CD8-positive, alpha-beta memory T cell (primary cell): ENCODE measurements at regions not wholly inside any gene's neighbourhood (a gene's known extent, or its start where the extent isn't known, plus 50 kb on each side); places are given as distances from the start of the nearest gene placed in this dataset.

ENCODE experiments used
- CTCF ChIA-PET: fragments of 350-600 bp; sonication (Branson Sonifier 250); formaldehyde crosslinking; loops from one replicate; lab custom pipeline; 2021; ENCODE audit warnings: antibody characterized with exemption; lab: Charles Lee
- POLR2A ChIA-PET: fragments of 350-600 bp; sonication (Branson Sonifier 250); formaldehyde crosslinking; loops from one replicate; lab custom pipeline; 2021; ENCODE audit warnings: antibody characterized with exemption; lab: Charles Lee
- DNase-seq, 5 donors: peaks; one replicate each; pipeline versions ENCODE4 v3.0.0 to v3.0.0-alpha.2; 2020 to 2022; ENCODE audit warnings: mixed read lengths in 1 of 5
- H3K27ac ChIP-seq: one replicate; pipeline ENCODE4 v1.7.0; 2013; ENCODE audit warnings: low read depth, mild to moderate bottlenecking, low read length, moderate library complexity
- H3K27me3 ChIP-seq: 2 replicates; pipeline ENCODE4 v1.7.0; 2013; ENCODE audit warnings: low read length, mild to moderate bottlenecking; ENCODE audit not compliant: insufficient read depth, poor library complexity, severe bottlenecking
- H3K36me3 ChIP-seq: 2 replicates; pipeline ENCODE4 v1.7.0; 2013; ENCODE audit warnings: mild to moderate bottlenecking, low read length, moderate library complexity; ENCODE audit not compliant: insufficient read depth
- H3K4me1 ChIP-seq: 2 replicates; pipeline ENCODE4 v1.7.0; 2013; ENCODE audit warnings: mild to moderate bottlenecking, low read length, moderate library complexity; ENCODE audit not compliant: insufficient read depth
- H3K4me3 ChIP-seq: 2 replicates; pipeline ENCODE4 v1.7.0; 2013; ENCODE audit warnings: mild to moderate bottlenecking, low read length
- H3K9me3 ChIP-seq: 2 replicates; pipeline ENCODE4 v1.7.0; 2013; ENCODE audit warnings: mild to moderate bottlenecking, low read length
- H3K27ac Mint-ChIP-seq, 8 donors: one replicate each; pipeline ENCODE4 v1.8.0; 2020 to 2021; ENCODE audit warnings: mixed read lengths in 8 of 8, mild to moderate bottlenecking in 6 of 8, inconsistent platforms in 3 of 8, moderate library complexity in 3 of 8
- H3K27me3 Mint-ChIP-seq, 2 donors: one replicate each; pipeline ENCODE4 v1.8.0; 2020 to 2021; ENCODE audit warnings: mixed read lengths in 2 of 2, mild to moderate bottlenecking in 1 of 2, moderate library complexity in 1 of 2
- H3K36me3 Mint-ChIP-seq, 3 donors: one replicate each; pipeline ENCODE4 v1.8.0; 2020 to 2021; ENCODE audit warnings: mixed read lengths in 3 of 3, inconsistent platforms in 1 of 3, mild to moderate bottlenecking in 1 of 3
- H3K4me1 Mint-ChIP-seq, 3 donors: one replicate each; pipeline ENCODE4 v1.8.0; 2020 to 2021; ENCODE audit warnings: mixed read lengths in 3 of 3, inconsistent platforms in 1 of 3, mild to moderate bottlenecking in 1 of 3
- H3K4me3 Mint-ChIP-seq, 7 donors: one replicate each; pipeline ENCODE4 v1.8.0; 2020 to 2021; ENCODE audit warnings: mixed read lengths in 7 of 7, mild to moderate bottlenecking in 6 of 7, moderate library complexity in 4 of 7, inconsistent platforms in 2 of 7
- H3K9me3 Mint-ChIP-seq, 5 donors: one replicate each; pipeline ENCODE4 v1.8.0; 2020 to 2022; ENCODE audit warnings: mixed read lengths in 5 of 5, mild to moderate bottlenecking in 3 of 5, moderate library complexity in 2 of 5, inconsistent platforms in 1 of 5

DNA sequence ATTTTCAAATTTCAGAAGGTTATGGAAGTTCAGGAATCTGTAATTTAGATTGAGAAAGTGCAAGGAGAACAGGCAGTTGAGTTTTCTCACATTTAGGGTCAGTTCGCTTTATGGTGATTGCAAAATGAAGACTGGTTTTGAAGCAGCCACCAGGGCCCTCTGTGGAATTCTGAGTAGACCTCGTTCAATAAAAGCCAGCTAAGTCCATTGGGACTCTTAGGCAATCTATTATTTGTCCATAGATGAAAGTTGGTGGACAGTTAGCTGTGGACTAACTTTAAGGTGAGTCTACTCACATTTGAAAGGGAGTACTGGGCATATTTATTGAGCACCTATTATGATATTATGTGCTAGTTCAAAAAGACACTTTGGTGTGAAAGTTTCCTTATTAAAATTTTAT, 266.3 kb upstream of the LINC00305 start:
- CTCF ChIA-PET = no interaction called here
- H3K27me3 Mint-ChIP-seq = no peaks in the 10 kb centered on the region
- H3K4me3 Mint-ChIP-seq = no peak overlapping the region
- Histone ChIP-seq H3K4me3 (no peak overlapping the region), H3K4me1 (no peaks in the 10 kb centered on the region), H3K27me3 (no peaks in the 10 kb centered on the region), H3K27ac (no peak overlapping the region), H3K36me3 (no peaks in the 10 kb centered on the region), H3K9me3 (no peaks in the 10 kb centered on the region)
- peaks cover 0 to 22% (median 6%) of the 10 kb centered on the region in 5 donors for H3K9me3 Mint-ChIP-seq
- DNase-seq = no peak
- H3K4me1 Mint-ChIP-seq = no peaks in the 10 kb centered on the region
- POLR2A ChIA-PET = no interaction called here
- H3K36me3 Mint-ChIP-seq = no peaks in the 10 kb centered on the region
- no peak overlapping the region for H3K27ac Mint-ChIP-seq

DNA sequence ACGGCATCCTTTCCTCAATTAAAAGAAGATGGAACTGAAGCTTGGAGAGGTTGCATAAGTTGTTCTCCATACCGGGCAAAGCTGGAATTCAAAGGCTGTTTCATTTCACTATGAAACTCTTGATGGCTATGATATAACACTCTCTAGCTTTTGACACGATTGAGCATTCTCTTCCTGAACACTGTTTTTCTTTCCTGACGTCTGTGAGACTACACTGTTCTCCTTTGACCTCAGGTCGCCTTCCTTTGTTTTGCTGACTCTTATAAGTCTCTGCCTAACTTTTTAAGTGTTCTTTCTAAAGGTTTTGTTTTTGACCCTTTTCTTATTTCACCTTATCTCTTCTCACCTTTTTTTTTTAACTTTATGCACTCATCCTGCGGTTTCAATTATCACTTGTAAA, 261.8 kb upstream of the LINC00305 start:
- no peaks in the 10 kb centered on the region for H3K4me1 Mint-ChIP-seq
- no peaks in the 10 kb centered on the region for H3K27me3 ChIP-seq
- H3K27ac Mint-ChIP-seq = no peak overlapping the region
- no peak overlapping the region for H3K27ac ChIP-seq
- DNase-seq = no peak
- ChIA-PET CTCF (no interaction called here), POLR2A (no interaction called here)
- H3K4me3 Mint-ChIP-seq = no peak overlapping the region
- no peaks in the 10 kb centered on the region for H3K27me3 Mint-ChIP-seq
- no peaks in the 10 kb centered on the region for H3K9me3 ChIP-seq
- no peaks in the 10 kb centered on the region for H3K36me3 ChIP-seq
- H3K4me1 ChIP-seq = no peaks in the 10 kb centered on the region
- H3K4me3 ChIP-seq = no peak overlapping the region
- peaks cover 0 to 22% (median 0%) of the 10 kb centered on the region in 5 donors for H3K9me3 Mint-ChIP-seq
- H3K36me3 Mint-ChIP-seq = no peaks in the 10 kb centered on the region

DNA sequence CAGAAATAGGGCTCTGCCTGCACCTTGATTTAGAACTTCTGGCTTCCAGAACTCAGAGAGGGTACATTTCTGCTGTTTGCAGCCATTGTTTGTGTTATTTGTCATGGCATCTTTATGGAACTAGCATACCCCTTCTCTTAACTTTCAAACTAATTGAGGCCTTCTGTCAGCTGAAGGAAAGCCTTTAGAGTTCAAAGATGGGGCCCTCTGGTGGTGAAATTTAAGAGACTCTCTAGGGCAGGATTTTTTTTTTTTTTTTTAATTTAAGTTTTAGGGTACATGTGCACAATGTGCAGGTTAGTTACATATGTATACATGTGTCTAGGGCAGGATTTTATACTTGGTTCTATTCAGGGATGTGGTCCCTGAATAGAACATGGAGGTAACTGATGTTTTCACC, 260.6 kb upstream of the LINC00305 start:
- Histone ChIP-seq H3K27ac (no peak overlapping the region), H3K4me3 (no peak overlapping the region), H3K36me3 (no peaks in the 10 kb centered on the region), H3K9me3 (no peaks in the 10 kb centered on the region), H3K27me3 (no peaks in the 10 kb centered on the region), H3K4me1 (no peaks in the 10 kb centered on the region)
- H3K9me3 Mint-ChIP-seq = peaks cover 0 to 21% (median 0%) of the 10 kb centered on the region in 5 donors
- ChIA-PET CTCF (no interaction called here), POLR2A (no interaction called here)
- no peak for DNase-seq
- H3K36me3 Mint-ChIP-seq = no peaks in the 10 kb centered on the region
- no peak overlapping the region for H3K27ac Mint-ChIP-seq
- no peaks in the 10 kb centered on the region for H3K27me3 Mint-ChIP-seq
- no peak overlapping the region for H3K4me3 Mint-ChIP-seq
- no peaks in the 10 kb centered on the region for H3K4me1 Mint-ChIP-seq

DNA sequence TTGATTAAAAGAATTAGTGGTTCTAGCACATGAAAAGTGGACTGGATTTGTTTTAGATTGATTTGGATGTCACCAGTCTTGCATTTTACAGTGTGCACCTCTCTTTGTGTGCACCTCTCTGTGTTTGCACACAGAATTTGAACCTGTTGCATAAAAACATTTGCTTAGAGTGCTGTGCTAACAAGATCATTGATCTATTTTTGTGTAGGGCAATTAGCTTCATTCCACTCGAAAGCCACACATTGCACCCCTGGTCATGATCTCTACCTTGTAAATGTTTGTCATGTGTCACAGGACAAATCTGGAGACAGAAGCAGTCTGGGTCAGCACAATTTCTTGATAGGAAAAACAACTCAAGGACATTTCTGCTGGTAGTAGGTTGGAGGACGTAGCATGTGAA, 258.7 kb upstream of the LINC00305 start:
- H3K9me3 Mint-ChIP-seq = peaks cover 0 to 8% (median 0%) of the 10 kb centered on the region in 5 donors
- no peaks in the 10 kb centered on the region for H3K9me3 ChIP-seq
- H3K4me3 Mint-ChIP-seq = no peak overlapping the region
- H3K27ac ChIP-seq = no peak overlapping the region
- H3K4me1 Mint-ChIP-seq = no peaks in the 10 kb centered on the region
- H3K36me3 Mint-ChIP-seq = no peaks in the 10 kb centered on the region
- H3K4me1 ChIP-seq = no peaks in the 10 kb centered on the region
- ChIA-PET CTCF (no interaction called here), POLR2A (no interaction called here)
- no peak overlapping the region for H3K4me3 ChIP-seq
- no peak for DNase-seq
- no peaks in the 10 kb centered on the region for H3K27me3 Mint-ChIP-seq
- no peaks in the 10 kb centered on the region for H3K36me3 ChIP-seq
- no peak overlapping the region for H3K27ac Mint-ChIP-seq
- H3K27me3 ChIP-seq = no peaks in the 10 kb centered on the region

DNA sequence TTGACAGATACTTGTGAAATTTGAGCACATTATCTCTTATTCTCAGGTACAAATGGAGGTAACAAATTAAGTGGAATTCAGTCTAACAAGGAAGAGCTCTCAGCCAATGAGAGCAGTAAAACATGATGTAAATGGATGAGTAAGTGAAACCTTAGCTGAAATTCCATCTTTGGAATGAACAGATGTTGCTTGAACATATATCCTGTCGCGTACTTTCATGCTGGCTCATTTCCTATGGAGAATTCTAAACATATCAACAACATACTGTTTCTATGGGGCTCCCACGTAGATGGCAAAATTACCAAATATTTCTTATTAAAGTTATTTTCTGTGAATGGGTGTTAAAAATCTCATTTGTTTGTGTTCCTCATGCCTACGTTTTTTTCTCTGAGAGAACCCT, 256.3 kb upstream of the LINC00305 start:
- POLR2A ChIA-PET = no interaction called here
- Histone ChIP-seq H3K4me1 (no peaks in the 10 kb centered on the region), H3K4me3 (no peak overlapping the region), H3K9me3 (no peaks in the 10 kb centered on the region), H3K27ac (no peak overlapping the region), H3K27me3 (no peaks in the 10 kb centered on the region), H3K36me3 (no peaks in the 10 kb centered on the region)
- Mint-ChIP-seq H3K27me3 (no peaks in the 10 kb centered on the region), H3K4me3 (no peak overlapping the region), H3K36me3 (no peaks in the 10 kb centered on the region), H3K27ac (no peak overlapping the region), H3K4me1 (no peaks in the 10 kb centered on the region), H3K9me3 (peaks cover 0 to 10% (median 2%) of the 10 kb centered on the region in 5 donors)
- no peak for DNase-seq
- CTCF ChIA-PET = no interaction called here

DNA sequence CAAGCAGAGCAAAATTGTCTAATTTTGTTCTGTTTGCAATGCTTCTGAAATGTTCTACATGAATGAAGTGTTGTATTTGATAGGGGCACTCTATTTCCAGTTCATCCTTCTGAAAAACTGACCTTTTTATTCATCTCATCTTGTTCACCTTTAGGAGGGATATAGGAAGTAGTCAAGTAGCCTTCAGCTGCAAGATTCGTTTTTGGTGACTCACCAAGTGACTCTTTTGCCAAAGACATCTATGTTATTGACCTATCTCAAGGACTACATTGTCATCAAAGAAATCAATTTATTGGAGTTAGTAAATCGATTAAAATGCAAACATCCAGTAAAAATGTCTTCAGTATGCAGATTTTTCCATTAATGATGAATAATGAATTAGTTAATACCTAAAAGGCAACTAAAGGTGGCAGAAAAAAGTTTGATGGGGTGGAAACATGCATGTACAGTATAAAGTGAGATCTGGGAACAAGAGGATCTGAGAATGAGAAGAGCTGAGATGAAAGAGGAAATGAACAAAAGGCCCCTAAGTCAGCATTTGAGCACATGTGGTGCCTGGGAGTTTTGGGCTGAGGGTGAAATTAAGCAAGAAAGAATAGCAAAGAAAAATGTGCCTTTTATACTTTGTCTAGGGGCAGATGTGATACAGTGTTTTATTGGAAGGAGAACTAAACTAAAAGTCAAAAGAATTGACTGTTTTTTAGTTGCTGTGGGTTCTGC, 255.1 kb upstream of the LINC00305 start:
- Mint-ChIP-seq H3K27me3 (no peaks in the 10 kb centered on the region), H3K27ac (no peak overlapping the region), H3K9me3 (peaks cover 0 to 10% (median 2%) of the 10 kb centered on the region in 5 donors), H3K4me1 (no peaks in the 10 kb centered on the region), H3K4me3 (no peak overlapping the region), H3K36me3 (no peaks in the 10 kb centered on the region)
- Histone ChIP-seq H3K4me3 (no peak overlapping the region), H3K27me3 (no peaks in the 10 kb centered on the region), H3K27ac (no peak overlapping the region), H3K36me3 (no peaks in the 10 kb centered on the region), H3K4me1 (no peaks in the 10 kb centered on the region), H3K9me3 (no peaks in the 10 kb centered on the region)
- CTCF ChIA-PET = no interaction called here
- no peak for DNase-seq
- POLR2A ChIA-PET = no interaction called here

DNA sequence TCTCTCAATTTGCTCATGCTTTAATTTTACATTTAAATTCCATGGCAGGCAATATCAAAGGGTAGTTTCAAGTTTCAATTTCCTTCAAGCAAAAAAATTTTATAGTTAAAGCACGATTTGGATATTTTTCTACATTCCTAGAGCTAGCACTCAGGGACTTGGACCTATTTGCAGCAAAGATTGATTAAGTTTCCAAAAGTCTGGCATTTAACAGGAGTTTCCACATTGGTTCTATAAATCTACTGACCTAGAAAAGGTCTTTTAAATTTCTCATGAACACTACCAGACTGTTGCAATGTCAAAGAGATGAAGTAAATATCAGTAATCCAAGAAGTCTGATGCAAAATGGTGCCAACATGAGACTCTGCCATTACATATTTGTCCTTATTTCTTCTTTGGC, 253.7 kb upstream of the LINC00305 start:
- no peaks in the 10 kb centered on the region for H3K4me1 ChIP-seq
- H3K36me3 ChIP-seq = no peaks in the 10 kb centered on the region
- no peak for DNase-seq
- H3K27me3 ChIP-seq = no peaks in the 10 kb centered on the region
- Mint-ChIP-seq H3K4me3 (no peak overlapping the region), H3K36me3 (no peaks in the 10 kb centered on the region), H3K27ac (no peak overlapping the region), H3K9me3 (peaks cover 0 to 10% (median 3%) of the 10 kb centered on the region in 5 donors), H3K4me1 (no peaks in the 10 kb centered on the region), H3K27me3 (no peaks in the 10 kb centered on the region)
- H3K4me3 ChIP-seq = no peak overlapping the region
- ChIA-PET POLR2A (no interaction called here), CTCF (no interaction called here)
- H3K9me3 ChIP-seq = no peaks in the 10 kb centered on the region
- no peak overlapping the region for H3K27ac ChIP-seq

DNA sequence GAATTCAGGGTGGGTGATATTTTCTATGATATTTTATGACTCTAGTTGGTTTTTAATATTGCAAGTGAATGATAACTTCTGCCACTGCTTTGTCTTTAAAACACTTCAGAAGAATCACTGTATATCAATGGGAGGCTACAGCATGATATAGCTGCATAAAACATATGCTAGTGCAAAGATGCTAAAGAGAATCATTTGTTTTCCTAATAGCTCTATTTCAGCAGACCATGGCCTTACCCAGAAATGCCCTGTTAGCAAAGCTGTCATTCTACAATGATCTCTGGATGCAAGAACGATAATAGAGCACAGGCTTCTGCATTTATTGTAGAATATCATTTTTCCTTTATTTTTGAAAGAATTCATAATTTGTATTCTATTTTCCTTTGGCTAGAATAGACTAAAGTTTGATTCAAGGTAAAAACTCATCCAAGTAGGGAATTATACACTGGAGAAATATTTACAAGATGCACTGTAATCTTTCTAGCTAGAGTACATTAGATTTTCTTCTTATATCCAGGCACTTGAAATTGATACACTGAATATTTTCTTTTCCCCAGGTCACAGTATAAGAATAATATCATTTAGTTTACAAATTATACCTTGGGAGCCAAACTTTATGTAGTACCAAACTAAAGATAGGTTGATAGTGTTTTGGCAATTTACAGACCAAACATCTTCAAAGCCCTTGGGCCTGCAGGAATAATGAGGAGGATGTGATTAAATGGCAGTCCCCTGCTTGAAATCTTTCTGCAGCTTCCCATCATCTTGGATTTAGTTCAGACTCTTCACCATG, 252.6 kb upstream of the LINC00305 start:
- CTCF ChIA-PET = no interaction called here
- POLR2A ChIA-PET = no interaction called here
- no peaks in the 10 kb centered on the region for H3K36me3 Mint-ChIP-seq

More for the DNA sequence above, 252.6 kb upstream of the LINC00305 start:
- no peaks in the 10 kb centered on the region for H3K9me3 ChIP-seq
- H3K27me3 ChIP-seq = no peaks in the 10 kb centered on the region
- H3K4me1 Mint-ChIP-seq = no peaks in the 10 kb centered on the region
- H3K4me1 ChIP-seq = no peaks in the 10 kb centered on the region
- peaks cover 2 to 10% (median 3%) of the 10 kb centered on the region in 5 donors for H3K9me3 Mint-ChIP-seq
- H3K4me3 ChIP-seq = no peak overlapping the region
- H3K27ac ChIP-seq = no peak overlapping the region
- DNase-seq = no peak
- H3K36me3 ChIP-seq = no peaks in the 10 kb centered on the region
- no peaks in the 10 kb centered on the region for H3K27me3 Mint-ChIP-seq
- no peak overlapping the region for H3K4me3 Mint-ChIP-seq
- no peak overlapping the region for H3K27ac Mint-ChIP-seq
